GF-D8 (cell line): ENCODE measurements at regions not wholly inside any gene's neighbourhood (a gene's known extent, or its start where the extent isn't known, plus 50 kb on each side); places are given as distances from the start of the nearest gene placed in this dataset.

ENCODE experiments used
- DNase-seq: peaks from one replicate; lab custom pipeline; 2025; lab: John Stamatoyannopoulos, UW

DNA sequence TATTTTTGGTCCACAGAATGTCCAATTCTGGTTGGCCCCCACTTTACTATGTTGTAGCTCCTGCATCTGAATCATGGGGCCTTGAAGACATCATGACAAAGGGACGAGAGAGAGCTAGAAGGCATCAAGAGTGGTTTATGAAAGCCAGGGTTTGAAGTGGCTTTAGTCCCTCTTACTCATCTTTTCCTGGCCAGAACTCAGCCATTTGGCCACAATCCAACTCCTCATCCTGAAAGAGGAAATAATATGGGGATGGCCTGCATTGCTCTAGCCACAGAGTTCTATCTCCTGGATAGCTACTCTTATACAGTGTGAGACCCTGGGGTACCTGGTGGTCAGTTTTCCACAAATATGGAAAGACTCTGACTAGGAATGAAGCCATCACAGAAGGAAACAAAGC is 418.9 kb downstream of the XPNPEP1 start:
- DNase-seq: no peak

- no peak for DNase-seq
Observed at GRCh38 chr10:109487691-109488090, 435.6 kb downstream of the XPNPEP1 start.

- no peak for DNase-seq
Observed at GRCh38 chr10:109480836-109481235, 442.5 kb downstream of the XPNPEP1 start.

GRCh38 chr10:109475711-109476421 is 447.4 kb downstream of the XPNPEP1 start:
- DNase-seq: no peak

- no peak for DNase-seq
Observed at GRCh38 chr10:109474812-109475211, 448.5 kb downstream of the XPNPEP1 start.

DNA sequence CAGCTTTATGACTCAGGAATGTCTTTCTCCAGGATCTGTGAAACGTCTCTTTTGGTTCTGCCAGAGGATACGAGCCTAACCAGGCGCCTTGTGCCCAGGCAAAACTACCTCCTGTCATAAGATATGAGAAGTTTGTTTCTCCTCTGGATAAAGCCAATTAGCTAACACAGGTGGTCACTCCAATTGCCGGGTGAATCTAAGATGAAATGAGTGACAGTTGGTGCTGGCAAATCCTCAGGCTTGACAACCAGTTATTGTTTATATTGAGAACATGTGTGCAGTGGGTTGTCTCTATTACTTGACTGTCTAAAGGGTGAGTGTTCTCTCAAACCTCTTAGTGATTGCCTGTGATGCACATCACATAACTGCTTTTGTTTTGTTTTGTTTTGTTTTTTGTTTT is 449.1 kb downstream of the XPNPEP1 start:
- no peak for DNase-seq

DNA sequence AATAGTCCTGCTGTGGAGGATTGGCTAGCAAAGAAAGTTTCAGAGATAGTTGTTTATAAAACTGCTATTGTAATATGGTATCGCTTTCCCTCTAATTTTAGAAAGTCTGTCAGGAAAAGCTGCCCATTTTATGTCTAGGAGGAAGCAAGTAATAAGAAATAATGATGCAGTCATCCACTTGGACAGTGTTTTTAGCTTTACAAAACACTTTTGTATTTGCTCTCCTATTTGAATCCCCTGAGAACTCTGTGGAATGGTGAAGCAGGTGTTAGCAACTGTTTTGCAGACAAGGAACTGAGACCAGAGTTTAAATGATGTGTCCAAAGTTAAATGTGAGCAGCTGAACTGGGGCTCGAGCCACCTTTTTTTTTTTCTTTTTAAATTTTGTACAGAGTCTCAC is 455.8 kb downstream of the XPNPEP1 start:
- DNase-seq: no peak

DNA sequence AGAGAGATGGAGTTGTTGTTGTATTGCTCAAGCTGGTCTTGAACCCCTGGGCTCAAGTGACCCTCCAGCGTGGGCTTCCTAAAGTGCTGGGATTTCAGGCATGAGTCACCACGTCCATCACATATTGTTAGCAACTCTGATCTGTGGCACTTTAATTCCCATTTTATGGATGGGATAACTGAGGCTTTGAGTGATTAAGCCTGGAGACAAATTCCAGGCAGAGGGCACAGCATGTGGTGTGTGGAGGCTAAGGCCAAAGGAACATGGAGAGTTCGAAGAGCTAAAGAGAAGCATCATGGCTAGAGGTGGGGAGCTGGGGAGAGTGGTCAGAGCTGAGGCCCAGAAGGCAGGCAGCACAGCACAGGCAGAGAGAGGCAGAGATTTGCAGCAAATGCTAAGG is 458.4 kb downstream of the XPNPEP1 start:
- no peak for DNase-seq

DNA sequence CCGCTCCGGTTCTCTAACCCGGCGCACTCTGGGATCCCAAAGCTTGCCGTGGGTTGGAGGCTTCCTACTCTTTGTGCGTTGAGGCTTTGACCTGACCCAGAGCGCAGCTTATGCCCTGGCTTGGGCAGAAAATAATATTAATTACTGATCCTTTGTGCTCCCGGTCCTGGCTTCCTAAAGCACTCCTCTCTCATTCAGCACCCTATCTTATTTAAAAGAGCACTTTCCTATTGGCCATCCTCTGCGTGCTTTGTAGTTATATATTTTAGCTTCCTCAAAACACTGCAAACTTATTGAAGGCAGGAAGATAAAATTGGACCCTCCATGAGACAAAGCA is 466.0 kb downstream of the XPNPEP1 start:
- DNase-seq: no peak

DNA sequence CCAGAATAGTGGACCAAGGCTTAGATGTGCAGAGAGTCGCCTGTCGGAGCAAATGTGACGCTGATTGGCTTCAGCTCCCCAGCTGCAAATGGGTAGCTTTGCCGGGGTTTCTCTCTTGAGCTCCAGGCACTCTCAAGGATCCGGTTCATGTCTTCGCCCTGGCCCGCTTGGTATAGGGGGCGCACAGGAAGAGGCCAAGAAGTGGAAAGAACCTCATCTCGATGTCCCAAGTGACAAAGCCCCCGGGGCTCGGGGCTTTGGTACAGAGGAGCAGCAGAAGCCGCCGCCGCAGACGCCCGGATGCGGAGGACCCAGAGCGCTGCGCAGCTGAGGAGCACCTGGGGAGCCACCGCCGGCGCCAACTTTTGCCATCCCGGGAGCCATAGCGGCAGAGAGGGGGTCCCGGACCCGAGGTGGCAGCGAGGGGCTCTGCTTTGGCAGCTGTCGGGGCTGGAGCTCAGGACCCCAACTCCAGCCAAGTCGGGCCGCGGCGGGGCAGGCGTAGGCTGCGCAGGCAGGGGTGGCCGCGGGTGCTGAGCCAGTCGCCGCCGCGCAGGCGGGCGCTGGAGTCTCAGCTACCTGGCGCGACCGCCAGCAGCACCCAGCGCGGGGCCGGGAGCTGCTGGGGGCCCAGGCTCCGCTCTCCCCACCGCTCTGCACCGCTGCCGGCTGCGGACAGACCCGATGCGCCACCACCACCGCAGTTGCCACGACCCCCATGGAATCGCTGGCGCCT is 466.6 kb downstream of the XPNPEP1 start:
- no peak for DNase-seq

DNA sequence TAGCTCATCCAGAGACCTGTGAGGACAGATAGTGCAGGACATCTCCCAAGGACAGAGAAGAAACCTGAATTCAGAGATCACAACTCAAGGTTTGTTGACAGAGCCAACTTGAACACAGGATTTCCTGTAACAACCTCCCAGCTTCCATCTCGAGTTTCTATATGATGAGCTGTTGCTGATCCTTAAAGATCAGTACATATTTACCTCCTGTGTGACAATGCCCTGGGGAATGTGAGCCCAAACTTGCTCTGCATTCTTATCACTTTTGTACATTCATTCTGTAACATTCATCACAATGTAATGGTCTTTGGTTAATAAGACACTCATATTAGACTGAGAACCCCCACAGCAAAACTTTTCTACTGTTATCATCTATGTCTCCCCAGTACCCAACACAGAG is 468.6 kb downstream of the XPNPEP1 start:
- no peak for DNase-seq

- no peak for DNase-seq
Observed at GRCh38 chr10:109451879-109452278, 471.4 kb downstream of the XPNPEP1 start.

- DNase-seq: no peak
Observed at GRCh38 chr10:109450702-109451101, 472.6 kb downstream of the XPNPEP1 start.

GRCh38 chr10:109433434-109433833 is 489.9 kb downstream of the XPNPEP1 start:
- no peak for DNase-seq

GRCh38 chr10:109432281-109432680 is 491.0 kb downstream of the XPNPEP1 start:
- no peak for DNase-seq

DNA sequence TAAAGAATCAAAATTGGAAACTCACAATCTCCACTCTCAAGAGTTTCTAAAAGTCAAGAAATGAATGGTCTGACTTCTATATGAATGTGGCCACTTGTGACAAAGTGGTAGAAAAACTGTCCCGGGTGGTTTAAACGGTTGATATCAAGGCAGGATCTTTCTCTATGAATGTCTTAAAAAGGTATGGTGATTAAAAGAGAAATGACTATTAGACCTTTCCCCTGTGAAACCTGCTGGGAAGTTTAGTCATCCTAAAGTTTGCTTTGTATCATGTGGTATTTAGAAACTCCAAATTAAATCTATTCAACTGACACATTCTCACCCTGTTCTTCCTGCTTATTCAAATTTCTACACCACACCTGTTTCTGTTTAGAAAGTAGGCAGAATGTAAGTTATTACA is 492.5 kb downstream of the XPNPEP1 start:
- no peak for DNase-seq

DNA sequence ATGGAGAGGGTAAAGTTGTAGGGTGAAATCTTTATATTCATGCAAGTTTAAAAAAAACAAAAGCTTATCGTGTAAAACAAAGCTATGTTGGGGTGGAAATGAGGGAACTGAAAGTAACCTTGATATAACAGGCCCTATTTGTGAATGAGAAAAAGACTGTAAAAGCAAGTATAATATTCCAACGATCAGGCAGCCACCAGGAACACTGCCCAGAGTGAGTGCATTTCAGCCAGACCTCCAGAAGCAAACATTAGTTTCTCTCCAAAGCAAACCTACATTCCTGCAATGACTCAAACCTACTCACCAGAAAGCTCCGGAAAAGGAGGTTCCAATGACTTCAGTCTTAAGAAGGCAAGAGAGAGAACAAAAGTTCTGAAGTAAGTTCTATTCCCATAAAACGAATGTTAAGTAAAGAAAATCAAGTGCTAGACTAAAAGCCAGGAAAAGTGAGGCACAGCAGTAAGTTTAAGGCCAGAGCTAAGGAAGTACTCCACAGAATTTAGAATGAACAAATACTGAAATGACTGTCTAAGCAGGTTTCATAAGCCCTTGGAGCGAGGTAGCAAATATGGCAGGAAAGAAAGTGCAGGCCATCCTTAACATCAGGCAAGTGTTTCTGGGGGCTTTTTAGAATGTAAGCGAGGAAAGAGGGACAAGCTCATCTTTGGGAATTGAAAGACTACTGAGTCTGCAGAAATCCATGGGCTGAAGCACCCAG is 493.1 kb downstream of the XPNPEP1 start:
- DNase-seq: no peak

- no peak for DNase-seq
Observed at GRCh38 chr10:109428775-109429491, 494.4 kb downstream of the XPNPEP1 start.

DNA sequence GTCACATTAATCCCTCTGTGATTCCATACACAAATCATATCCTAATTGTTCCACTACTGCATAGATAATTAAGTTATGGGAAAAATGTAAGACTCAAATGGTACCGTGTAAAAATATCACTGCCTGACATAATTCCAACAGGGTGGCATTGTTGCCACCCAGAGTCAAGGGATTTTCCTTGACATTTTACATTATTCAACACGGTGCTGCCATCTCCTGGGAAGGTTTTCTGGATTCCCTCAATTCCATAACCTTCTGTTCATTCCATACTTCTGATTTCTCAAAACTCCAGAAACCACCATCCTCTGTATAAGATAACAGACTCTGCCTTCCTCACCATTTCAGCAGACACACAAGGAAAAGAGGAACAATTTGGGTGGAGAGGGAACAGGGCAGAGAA is 495.9 kb downstream of the XPNPEP1 start:
- DNase-seq: no peak

DNA sequence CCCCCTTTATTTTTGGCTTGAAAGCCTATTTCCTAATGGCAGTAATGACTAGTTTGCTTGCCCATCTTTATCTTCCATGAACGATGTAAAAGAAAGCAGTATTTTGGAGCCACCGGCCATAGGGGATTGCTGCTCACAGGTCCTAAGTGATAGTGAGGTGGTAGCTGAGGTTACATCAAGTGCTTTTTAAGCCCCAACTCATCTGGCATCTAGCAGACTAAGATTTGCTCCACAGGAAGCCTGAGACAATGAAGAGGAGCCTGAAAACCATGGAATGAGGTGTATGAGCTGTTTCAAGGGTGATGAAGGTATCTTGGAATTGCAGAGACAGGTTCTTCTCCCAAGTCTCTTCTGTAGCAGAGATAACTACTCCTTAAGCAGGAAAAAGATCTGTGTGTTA is 496.3 kb downstream of the XPNPEP1 start:
- no peak for DNase-seq

GRCh38 chr10:109418795-109419194 is 504.5 kb downstream of the XPNPEP1 start:
- no peak for DNase-seq

- DNase-seq: no peak
Observed at GRCh38 chr10:109417803-109418202, 505.5 kb downstream of the XPNPEP1 start.

- DNase-seq: no peak
Observed at GRCh38 chr10:109412353-109412752, 511.0 kb downstream of the XPNPEP1 start.
